ENCODE measurements at regions not wholly inside any gene's neighbourhood (a gene's known extent, or its start where the extent isn't known, plus 50 kb on each side); places are given as distances from the start of the nearest gene placed in this dataset.

DNA sequence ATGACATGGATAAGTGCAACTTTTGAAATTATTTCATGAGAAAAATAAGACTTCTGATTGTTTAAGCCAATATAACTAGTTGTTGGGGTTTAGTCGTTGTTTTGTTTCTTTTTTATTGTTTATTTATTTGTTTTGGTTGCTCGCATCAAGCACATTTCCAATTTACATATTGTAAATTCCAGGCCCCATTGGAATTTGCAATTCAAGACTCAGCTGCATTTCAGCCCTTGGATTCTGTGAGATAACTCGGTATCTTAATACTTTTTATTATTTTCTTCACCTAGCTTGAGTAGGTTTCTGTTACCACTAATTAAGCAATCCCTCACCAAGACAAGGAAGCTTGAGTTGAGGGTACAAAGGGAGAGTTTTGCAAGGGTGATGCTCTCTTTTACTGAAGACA is 318.3 kb upstream of the GATB start:
- TF ChIP-seq, protein P1, sequence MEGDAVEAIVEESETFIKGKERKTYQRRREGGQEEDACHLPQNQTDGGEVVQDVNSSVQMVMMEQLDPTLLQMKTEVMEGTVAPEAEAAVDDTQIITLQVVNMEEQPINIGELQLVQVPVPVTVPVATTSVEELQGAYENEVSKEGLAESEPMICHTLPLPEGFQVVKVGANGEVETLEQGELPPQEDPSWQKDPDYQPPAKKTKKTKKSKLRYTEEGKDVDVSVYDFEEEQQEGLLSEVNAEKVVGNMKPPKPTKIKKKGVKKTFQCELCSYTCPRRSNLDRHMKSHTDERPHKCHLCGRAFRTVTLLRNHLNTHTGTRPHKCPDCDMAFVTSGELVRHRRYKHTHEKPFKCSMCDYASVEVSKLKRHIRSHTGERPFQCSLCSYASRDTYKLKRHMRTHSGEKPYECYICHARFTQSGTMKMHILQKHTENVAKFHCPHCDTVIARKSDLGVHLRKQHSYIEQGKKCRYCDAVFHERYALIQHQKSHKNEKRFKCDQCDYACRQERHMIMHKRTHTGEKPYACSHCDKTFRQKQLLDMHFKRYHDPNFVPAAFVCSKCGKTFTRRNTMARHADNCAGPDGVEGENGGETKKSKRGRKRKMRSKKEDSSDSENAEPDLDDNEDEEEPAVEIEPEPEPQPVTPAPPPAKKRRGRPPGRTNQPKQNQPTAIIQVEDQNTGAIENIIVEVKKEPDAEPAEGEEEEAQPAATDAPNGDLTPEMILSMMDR (conservative IDR thresholded peaks at IDR 0.05 in 1 of 2, IDR thresholded peaks at IDR 0.05 in 1 of 2; ENCODE audit: extremely low read depth in 1 of 2, insufficient read depth in 1 of 2, low read depth in 1 of 2, low read length in 2 of 2), result no peak
- no peak for TF ChIP-seq EZH2 (IDR thresholded peaks at IDR 0.05; ENCODE audit: borderline replicate concordance, low read length)
